T-helper 1 cell treated with Interleukin-12 subunit alpha and Interleukin-12 subunit beta and Interleukin-4 antibody, amounts not matched to agents 30 μg/mL and 1 μg/mL, for 36 hours (primary cell): ENCODE measurements at regions not wholly inside any gene's neighbourhood (a gene's known extent, or its start where the extent isn't known, plus 50 kb on each side); places are given as distances from the start of the nearest gene placed in this dataset.

ENCODE experiments used
- H3K27ac Mint-ChIP-seq: one replicate; pipeline ENCODE4 v1.8.0; 2021; ENCODE audit warnings: mild to moderate bottlenecking, mixed read lengths
- H3K27me3 Mint-ChIP-seq: one replicate; pipeline ENCODE4 v1.8.0; 2021; ENCODE audit warnings: low read depth, mixed read lengths
- H3K36me3 Mint-ChIP-seq: one replicate; pipeline ENCODE4 v1.8.0; 2021; ENCODE audit warnings: low read depth, mixed read lengths
- H3K4me1 Mint-ChIP-seq: one replicate; pipeline ENCODE4 v1.8.0; 2021; ENCODE audit warnings: low read depth, mixed read lengths
- H3K4me3 Mint-ChIP-seq: one replicate; pipeline ENCODE4 v1.8.0; 2021; ENCODE audit warnings: mild to moderate bottlenecking, moderate library complexity, mixed read lengths
- H3K9me3 Mint-ChIP-seq: one replicate; pipeline ENCODE4 v1.8.0; 2021; ENCODE audit warnings: mixed read lengths

- Mint-ChIP-seq H3K27ac (no peak overlapping the region), H3K27me3 (no peaks in the 10 kb centered on the region), H3K4me3 (no peak overlapping the region), H3K4me1 (no peaks in the 10 kb centered on the region), H3K9me3 (peaks cover under 1% of the 10 kb centered on the region), H3K36me3 (no peaks in the 10 kb centered on the region)
These were observed 216.4 kb upstream of the DPP6 start for GRCh38 chr7:153835712-153836265.

DNA sequence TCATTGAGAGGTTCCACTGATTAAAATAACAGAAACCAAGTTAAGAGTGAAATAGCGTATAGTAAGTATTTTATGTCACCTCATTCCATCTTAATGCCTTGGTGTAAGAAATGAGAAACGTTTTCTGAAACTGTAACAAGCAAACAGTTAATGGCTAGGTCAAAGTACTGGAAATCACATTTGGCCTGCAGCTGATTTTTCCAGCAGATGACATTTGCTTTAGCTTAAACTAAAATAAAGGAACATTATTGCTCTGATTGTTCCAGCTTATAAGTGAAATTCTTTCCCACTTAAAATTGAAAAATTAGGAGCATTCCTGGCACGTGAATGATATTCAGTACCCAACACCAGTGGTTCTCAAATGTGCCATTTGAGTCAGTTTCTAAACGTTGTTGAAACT lies 213.6 kb upstream of the DPP6 start:
- no peaks in the 10 kb centered on the region for H3K27me3 Mint-ChIP-seq
- H3K27ac Mint-ChIP-seq: no peak overlapping the region
- no peaks in the 10 kb centered on the region for H3K4me1 Mint-ChIP-seq
- no peaks in the 10 kb centered on the region for H3K36me3 Mint-ChIP-seq
- H3K9me3 Mint-ChIP-seq: peaks cover 8% of the 10 kb centered on the region
- H3K4me3 Mint-ChIP-seq: no peak overlapping the region

GRCh38 chr7:153840861-153841260 lies 211.3 kb upstream of the DPP6 start:
- no peaks in the 10 kb centered on the region for H3K27me3 Mint-ChIP-seq
- H3K27ac Mint-ChIP-seq: no peak overlapping the region
- peaks cover 10% of the 10 kb centered on the region for H3K9me3 Mint-ChIP-seq
- H3K4me1 Mint-ChIP-seq: no peaks in the 10 kb centered on the region
- H3K4me3 Mint-ChIP-seq: no peak overlapping the region
- H3K36me3 Mint-ChIP-seq: no peaks in the 10 kb centered on the region

GRCh38 chr7:153847828-153848227 lies 204.4 kb upstream of the DPP6 start:
- no peaks in the 10 kb centered on the region for H3K36me3 Mint-ChIP-seq
- no peaks in the 10 kb centered on the region for H3K27me3 Mint-ChIP-seq
- H3K4me1 Mint-ChIP-seq: no peaks in the 10 kb centered on the region
- H3K9me3 Mint-ChIP-seq: peaks cover 10% of the 10 kb centered on the region
- H3K4me3 Mint-ChIP-seq: no peak overlapping the region
- H3K27ac Mint-ChIP-seq: no peak overlapping the region

- no peaks in the 10 kb centered on the region for H3K36me3 Mint-ChIP-seq
- H3K4me3 Mint-ChIP-seq: no peak overlapping the region
- no peak overlapping the region for H3K27ac Mint-ChIP-seq
- H3K4me1 Mint-ChIP-seq: no peaks in the 10 kb centered on the region
- H3K9me3 Mint-ChIP-seq: peaks cover 3% of the 10 kb centered on the region
- H3K27me3 Mint-ChIP-seq: no peaks in the 10 kb centered on the region
These were observed 199.9 kb upstream of the DPP6 start for GRCh38 chr7:153852261-153852660.

DNA sequence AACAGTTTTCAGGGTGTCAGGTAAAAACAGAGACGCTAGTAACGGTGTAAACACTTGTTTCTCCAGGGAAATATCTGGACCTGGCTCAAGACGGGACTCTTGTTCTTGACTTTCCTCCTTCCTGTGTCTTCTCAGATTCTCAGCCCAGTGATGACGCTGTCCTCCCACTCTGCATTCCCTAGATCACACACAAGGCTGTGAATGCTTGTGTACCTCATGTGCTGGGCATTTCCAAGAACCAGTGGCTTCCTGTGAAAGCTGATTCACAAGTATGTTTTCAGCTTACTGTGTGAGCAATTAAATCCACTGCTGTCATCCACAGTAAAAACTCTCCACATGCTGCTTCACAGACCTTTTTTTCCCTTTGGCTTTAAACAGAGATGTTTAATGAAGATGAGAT lies 193.8 kb upstream of the DPP6 start:
- H3K36me3 Mint-ChIP-seq: no peaks in the 10 kb centered on the region
- H3K9me3 Mint-ChIP-seq: peaks cover 20% of the 10 kb centered on the region
- H3K27ac Mint-ChIP-seq: no peak overlapping the region
- H3K4me3 Mint-ChIP-seq: no peak overlapping the region
- no peaks in the 10 kb centered on the region for H3K27me3 Mint-ChIP-seq
- H3K4me1 Mint-ChIP-seq: no peaks in the 10 kb centered on the region

DNA sequence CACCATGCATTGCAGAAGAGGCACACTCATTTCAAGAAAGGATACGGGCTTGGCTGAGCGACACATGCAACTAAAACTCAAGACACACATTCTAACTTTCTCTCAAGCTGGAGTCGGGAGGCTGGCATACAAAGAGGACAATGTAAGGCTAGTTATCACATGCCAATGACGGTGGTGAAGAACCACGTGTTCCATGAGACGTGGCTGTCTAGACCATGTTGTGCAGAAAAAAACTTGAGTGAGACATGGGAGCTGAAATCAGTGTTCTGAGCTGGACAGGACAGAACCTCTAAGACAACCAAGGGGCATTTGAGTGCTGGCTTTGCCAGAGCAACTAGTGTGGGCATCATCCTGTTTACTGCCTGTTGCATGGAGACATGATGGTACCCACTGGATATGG lies 193.0 kb upstream of the DPP6 start:
- Mint-ChIP-seq H3K27ac (no peak overlapping the region), H3K27me3 (no peaks in the 10 kb centered on the region), H3K4me3 (no peak overlapping the region), H3K9me3 (peaks cover 26% of the 10 kb centered on the region), H3K4me1 (no peaks in the 10 kb centered on the region), H3K36me3 (no peaks in the 10 kb centered on the region)

- H3K9me3 Mint-ChIP-seq: peaks cover 10% of the 10 kb centered on the region
- no peak overlapping the region for H3K27ac Mint-ChIP-seq
- no peak overlapping the region for H3K4me3 Mint-ChIP-seq
- peaks cover 18% of the 10 kb centered on the region for H3K27me3 Mint-ChIP-seq
- no peaks in the 10 kb centered on the region for H3K36me3 Mint-ChIP-seq
- no peaks in the 10 kb centered on the region for H3K4me1 Mint-ChIP-seq
These were observed 165.4 kb upstream of the DPP6 start for GRCh38 chr7:153886506-153887441.

DNA sequence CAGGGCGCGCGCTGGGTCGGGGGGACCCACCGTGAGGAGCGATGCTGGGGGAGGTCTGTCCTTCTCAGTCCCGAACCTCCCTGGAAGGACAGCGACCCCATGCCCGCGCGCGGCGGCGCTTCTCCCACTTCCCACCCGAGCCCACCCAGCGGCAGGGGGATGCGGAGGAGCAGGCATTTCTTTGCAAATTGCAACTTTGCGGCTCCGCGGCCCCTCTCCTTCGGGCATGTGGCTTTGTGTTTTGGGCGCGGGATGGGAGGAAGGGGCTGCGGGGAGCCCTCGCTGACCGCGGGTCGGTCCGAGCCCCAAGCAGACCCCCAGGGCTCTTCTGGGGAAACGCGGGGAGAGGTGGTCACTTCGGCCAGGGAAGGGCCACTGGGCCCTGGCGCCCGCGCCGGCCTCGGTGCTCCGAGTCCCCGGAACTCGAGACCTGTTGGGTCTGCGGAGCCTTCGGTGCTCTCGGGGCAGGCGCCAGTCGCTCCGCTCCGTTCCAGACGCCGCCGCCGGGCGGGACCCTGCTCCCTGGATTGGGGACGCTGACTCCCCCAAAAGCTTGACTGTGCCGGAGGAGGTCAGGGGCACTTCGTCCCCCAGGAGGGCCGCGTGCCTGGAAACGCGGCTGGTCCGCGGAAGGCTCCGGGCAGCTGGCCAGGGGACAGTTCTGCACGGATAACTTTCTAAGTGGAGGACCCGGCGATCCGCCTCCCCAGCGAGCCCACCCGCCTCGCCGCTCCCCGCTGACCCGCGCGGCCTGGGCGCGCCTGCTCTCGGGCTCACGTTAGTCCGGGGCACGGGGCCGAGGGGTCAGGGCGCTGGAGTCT lies 164.2 kb upstream of the DPP6 start:
- Mint-ChIP-seq H3K4me1 (no peaks in the 10 kb centered on the region), H3K36me3 (no peaks in the 10 kb centered on the region), H3K27ac (no peak overlapping the region), H3K27me3 (peaks cover 18% of the 10 kb centered on the region), H3K4me3 (no peak overlapping the region), H3K9me3 (peaks cover 4% of the 10 kb centered on the region)

DNA sequence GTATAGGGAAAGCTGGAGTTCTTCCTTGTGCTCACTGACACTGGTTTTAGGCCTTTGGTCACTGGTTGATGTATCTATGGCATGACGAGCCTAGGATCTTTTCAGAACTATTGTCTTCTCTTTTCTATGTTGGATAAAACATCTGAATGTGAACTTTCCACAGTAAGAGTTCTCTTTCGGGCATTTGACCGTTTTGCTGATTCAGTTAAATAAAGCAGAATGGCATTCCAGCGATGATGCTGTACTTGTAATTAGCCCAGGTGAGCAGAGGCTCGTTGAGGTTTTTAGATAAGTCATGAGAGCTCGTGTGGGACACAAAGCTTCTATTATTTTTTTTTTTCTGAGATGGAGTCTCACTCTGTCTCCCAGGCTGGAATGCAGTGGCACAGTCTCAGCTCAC lies 160.2 kb upstream of the DPP6 start:
- Mint-ChIP-seq H3K4me1 (no peaks in the 10 kb centered on the region), H3K27me3 (peaks cover 8% of the 10 kb centered on the region), H3K9me3 (peaks cover 10% of the 10 kb centered on the region), H3K4me3 (no peak overlapping the region), H3K36me3 (no peaks in the 10 kb centered on the region), H3K27ac (no peak overlapping the region)

- H3K36me3 Mint-ChIP-seq: no peaks in the 10 kb centered on the region
- no peaks in the 10 kb centered on the region for H3K4me1 Mint-ChIP-seq
These were observed 149.3 kb upstream of the DPP6 start for GRCh38 chr7:153902862-153903261.

DNA sequence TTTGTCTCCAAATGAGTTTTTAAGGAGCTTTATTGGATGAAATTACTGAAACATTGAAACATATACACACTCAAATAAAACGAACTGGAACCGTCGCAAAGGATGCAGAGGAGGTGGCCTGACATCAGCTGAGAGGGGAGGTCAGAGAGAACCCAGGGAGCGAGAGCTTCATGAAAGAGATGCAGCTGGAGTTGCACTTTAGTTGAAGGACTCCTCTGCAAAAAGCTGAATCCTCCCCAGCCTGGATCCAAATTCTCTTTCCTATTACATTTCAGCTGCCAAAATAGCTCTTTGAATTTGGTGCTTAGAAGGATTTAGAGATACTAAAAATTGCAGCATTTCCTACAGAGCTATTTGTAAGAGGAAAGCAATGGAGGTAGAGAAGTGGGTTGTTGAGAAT lies 140.0 kb upstream of the DPP6 start:
- H3K27me3 Mint-ChIP-seq: no peaks in the 10 kb centered on the region
- H3K36me3 Mint-ChIP-seq: no peaks in the 10 kb centered on the region
- no peaks in the 10 kb centered on the region for H3K4me1 Mint-ChIP-seq
- no peak overlapping the region for H3K27ac Mint-ChIP-seq
- H3K4me3 Mint-ChIP-seq: no peak overlapping the region
- H3K9me3 Mint-ChIP-seq: peaks cover 10% of the 10 kb centered on the region

More at GRCh38 chr7:153902862-153903261, 149.3 kb upstream of the DPP6 start:
- H3K9me3 Mint-ChIP-seq: peaks cover 15% of the 10 kb centered on the region
- H3K4me3 Mint-ChIP-seq: no peak overlapping the region
- no peak overlapping the region for H3K27ac Mint-ChIP-seq
- no peaks in the 10 kb centered on the region for H3K27me3 Mint-ChIP-seq

GRCh38 chr7:153920126-153920525 lies 132.1 kb upstream of the DPP6 start:
- H3K4me1 Mint-ChIP-seq: no peaks in the 10 kb centered on the region
- H3K4me3 Mint-ChIP-seq: no peak overlapping the region
- H3K36me3 Mint-ChIP-seq: no peaks in the 10 kb centered on the region
- no peak overlapping the region for H3K27ac Mint-ChIP-seq
- peaks cover 18% of the 10 kb centered on the region for H3K9me3 Mint-ChIP-seq
- no peaks in the 10 kb centered on the region for H3K27me3 Mint-ChIP-seq

DNA sequence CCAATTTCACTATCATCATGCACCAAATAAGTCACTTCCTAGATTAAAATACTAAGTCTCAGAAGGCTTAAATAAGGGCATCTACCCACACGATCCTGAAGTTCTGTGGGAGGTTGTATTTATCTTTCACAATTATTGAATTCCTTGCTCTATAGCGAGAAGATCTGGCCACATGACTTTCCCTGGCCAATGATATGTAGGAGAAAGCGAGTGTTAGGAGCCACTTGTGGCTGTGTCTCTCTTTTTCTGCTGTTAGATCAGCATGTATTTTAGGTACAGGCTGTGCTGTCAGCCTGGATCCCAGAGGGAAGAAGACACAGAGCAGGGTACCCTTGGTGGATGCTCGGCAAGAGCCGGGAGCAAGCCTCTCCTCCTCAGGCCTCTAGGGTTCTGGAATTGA lies 131.3 kb upstream of the DPP6 start:
- Mint-ChIP-seq H3K4me3 (no peak overlapping the region), H3K27ac (no peak overlapping the region), H3K27me3 (no peaks in the 10 kb centered on the region), H3K9me3 (peaks cover 22% of the 10 kb centered on the region), H3K4me1 (no peaks in the 10 kb centered on the region), H3K36me3 (no peaks in the 10 kb centered on the region)

GRCh38 chr7:153921408-153921807 lies 130.8 kb upstream of the DPP6 start:
- no peak overlapping the region for H3K4me3 Mint-ChIP-seq
- H3K27ac Mint-ChIP-seq: no peak overlapping the region
- H3K4me1 Mint-ChIP-seq: no peaks in the 10 kb centered on the region
- no peaks in the 10 kb centered on the region for H3K36me3 Mint-ChIP-seq
- H3K9me3 Mint-ChIP-seq: peaks cover 27% of the 10 kb centered on the region
- H3K27me3 Mint-ChIP-seq: no peaks in the 10 kb centered on the region
